ENCODE measurements at regions not wholly inside any gene's neighbourhood (a gene's known extent, or its start where the extent isn't known, plus 50 kb on each side); places are given as distances from the start of the nearest gene placed in this dataset.
"Not testable (repeated sequence)": the region's sequence is repeated elsewhere in the genome, so short reads cannot be mapped to it uniquely, and the experiment has no call there.

- H3K79me2 ChIP-seq (ENCODE audit: control insufficient read depth, insufficient read depth, low read length, poor library complexity): no peaks in the 10 kb centered on the region
- H2BK5ac ChIP-seq (ENCODE audit: low read depth, low read length, poor library complexity): no peak overlapping the region
- no peak for DNase-seq
- no peak overlapping the region for H3K4me2 ChIP-seq (ENCODE audit: low read length)
- H3K4me1 ChIP-seq (ENCODE audit: control insufficient read depth in 1 of 2, insufficient read depth in 2 of 2, low read length in 2 of 2): peaks cover 0 to 2% of the 10 kb centered on the region in 2 experiments
- no peak overlapping the region for H4K91ac ChIP-seq (ENCODE audit: low read depth, low read length)
- no peak overlapping the region for H3K14ac ChIP-seq (ENCODE audit: low read length)
- no peak overlapping the region for H2AFZ ChIP-seq (ENCODE audit: insufficient read depth, low read length, poor library complexity)
- H3K18ac ChIP-seq (ENCODE audit: low read length): no peak overlapping the region
- H3K23ac ChIP-seq (ENCODE audit: low read length): no peak overlapping the region
- H4K8ac ChIP-seq (ENCODE audit: low read depth, low read length): no peak overlapping the region
- no peak overlapping the region for H2BK12ac ChIP-seq (ENCODE audit: low read length)
- no peaks in the 10 kb centered on the region for H3K79me1 ChIP-seq (ENCODE audit: low read length)
- no peak overlapping the region for H2BK120ac ChIP-seq (ENCODE audit: insufficient read depth, low read length, poor library complexity)
- no CpG with 5 or more reads among the region's 1 CpG for WGBS (ENCODE audit: extremely low coverage, insufficient coverage, insufficient read length)
- no peak overlapping the region for H3K4ac ChIP-seq (ENCODE audit: low read depth, low read length)
- no peak overlapping the region for H3K4me3 ChIP-seq (ENCODE audit: low read depth, low read length)
- H3K9ac ChIP-seq (ENCODE audit: low read length): no peak overlapping the region
- H3K36me3 ChIP-seq (ENCODE audit: control insufficient read depth in 1 of 2, insufficient read depth in 2 of 2, low read length in 2 of 2): no peaks in the 10 kb centered on the region
- no peaks in the 10 kb centered on the region for H3K27me3 ChIP-seq (ENCODE audit: insufficient read depth, low read length)
- H2AK5ac ChIP-seq (ENCODE audit: low read length): no peak overlapping the region
- H4K12ac ChIP-seq (ENCODE audit: low read depth, low read length): no peak overlapping the region
- H3K9me3 ChIP-seq (ENCODE audit: insufficient read depth, low read depth, low read length): no peaks in the 10 kb centered on the region
- H3K27ac ChIP-seq (ENCODE audit: low read depth, low read length): no peak overlapping the region
Measured at GRCh38 chr3:43236008-43236407, 50.3 kb upstream of the SNRK start.

- no peaks in the 10 kb centered on the region for H3K36me3 ChIP-seq (ENCODE audit: control insufficient read depth in 1 of 2, insufficient read depth in 2 of 2, low read length in 2 of 2)
- H2BK12ac ChIP-seq (ENCODE audit: low read length): no peak overlapping the region
- no peak for DNase-seq
- no peak overlapping the region for H4K12ac ChIP-seq (ENCODE audit: low read depth, low read length)
- peaks cover 0 to 2% of the 10 kb centered on the region in 2 experiments for H3K4me1 ChIP-seq (ENCODE audit: control insufficient read depth in 1 of 2, insufficient read depth in 2 of 2, low read length in 2 of 2)
- no peak overlapping the region for H4K91ac ChIP-seq (ENCODE audit: low read depth, low read length)
- no peak overlapping the region for H3K4me3 ChIP-seq (ENCODE audit: low read depth, low read length)
- no peak overlapping the region for H3K18ac ChIP-seq (ENCODE audit: low read length)
- no peak overlapping the region for H3K4ac ChIP-seq (ENCODE audit: low read depth, low read length)
- no peak overlapping the region for H2BK120ac ChIP-seq (ENCODE audit: insufficient read depth, low read length, poor library complexity)
- H3K4me2 ChIP-seq (ENCODE audit: low read length): no peak overlapping the region
- WGBS (ENCODE audit: extremely low coverage, insufficient coverage, insufficient read length): no CpG with 5 or more reads among the region's 3 CpGs
- H3K27me3 ChIP-seq (ENCODE audit: insufficient read depth, low read length): no peaks in the 10 kb centered on the region
- no peak overlapping the region for H2AK5ac ChIP-seq (ENCODE audit: low read length)
- H3K9ac ChIP-seq (ENCODE audit: low read length): no peak overlapping the region
- no peaks in the 10 kb centered on the region for H3K79me2 ChIP-seq (ENCODE audit: control insufficient read depth, insufficient read depth, low read length, poor library complexity)
- H3K23ac ChIP-seq (ENCODE audit: low read length): no peak overlapping the region
- no peak overlapping the region for H3K14ac ChIP-seq (ENCODE audit: low read length)
- H3K79me1 ChIP-seq (ENCODE audit: low read length): no peaks in the 10 kb centered on the region
- H4K8ac ChIP-seq (ENCODE audit: low read depth, low read length): no peak overlapping the region
- no peak overlapping the region for H3K27ac ChIP-seq (ENCODE audit: low read depth, low read length)
- H2AFZ ChIP-seq (ENCODE audit: insufficient read depth, low read length, poor library complexity): no peak overlapping the region
- no peaks in the 10 kb centered on the region for H3K9me3 ChIP-seq (ENCODE audit: insufficient read depth, low read depth, low read length)
- H2BK5ac ChIP-seq (ENCODE audit: low read depth, low read length, poor library complexity): no peak overlapping the region
Measured at GRCh38 chr3:43233062-43233461, 53.3 kb upstream of the SNRK start.

- Histone ChIP-seq H2AFZ (ENCODE audit: insufficient read depth, low read length, poor library complexity) (no peak overlapping the region), H3K4me3 (ENCODE audit: low read depth, low read length) (no peak overlapping the region), H3K27ac (ENCODE audit: low read depth, low read length) (no peak overlapping the region), H2AK5ac (ENCODE audit: low read length) (no peak overlapping the region), H3K9ac (ENCODE audit: low read length) (no peak overlapping the region), H3K79me1 (ENCODE audit: low read length) (no peaks in the 10 kb centered on the region), H2BK120ac (ENCODE audit: insufficient read depth, low read length, poor library complexity) (no peak overlapping the region), H3K4ac (ENCODE audit: low read depth, low read length) (no peak overlapping the region), H3K9me3 (ENCODE audit: insufficient read depth, low read depth, low read length) (no peaks in the 10 kb centered on the region), H4K91ac (ENCODE audit: low read depth, low read length) (no peak overlapping the region), H2BK12ac (ENCODE audit: low read length) (no peak overlapping the region), H4K8ac (ENCODE audit: low read depth, low read length) (no peak overlapping the region), H4K12ac (ENCODE audit: low read depth, low read length) (no peak overlapping the region), H3K27me3 (ENCODE audit: insufficient read depth, low read length) (no peaks in the 10 kb centered on the region), H3K14ac (ENCODE audit: low read length) (no peak overlapping the region), H3K4me2 (ENCODE audit: low read length) (no peak overlapping the region), H3K36me3 (ENCODE audit: control insufficient read depth in 1 of 2, insufficient read depth in 2 of 2, low read length in 2 of 2) (no peaks in the 10 kb centered on the region), H2BK5ac (ENCODE audit: low read depth, low read length, poor library complexity) (no peak overlapping the region), H3K4me1 (ENCODE audit: control insufficient read depth in 1 of 2, insufficient read depth in 2 of 2, low read length in 2 of 2) (peaks cover 0 to 2% of the 10 kb centered on the region in 2 experiments), H3K79me2 (ENCODE audit: control insufficient read depth, insufficient read depth, low read length, poor library complexity) (no peaks in the 10 kb centered on the region), H3K18ac (ENCODE audit: low read length) (no peak overlapping the region), H3K23ac (ENCODE audit: low read length) (no peak overlapping the region)
- peak in 1 of 2 donors; percentile 43 for DNase-seq
- WGBS (ENCODE audit: extremely low coverage, insufficient coverage, insufficient read length): no CpG with 5 or more reads among the region's 6 CpGs
Measured at GRCh38 chr3:43231276-43232000, 54.9 kb upstream of the SNRK start.

- H3K18ac ChIP-seq (ENCODE audit: low read length); H3K14ac ChIP-seq (ENCODE audit: low read length); H3K9me3 ChIP-seq (ENCODE audit: insufficient read depth, low read depth, low read length); H3K4me1 ChIP-seq (ENCODE audit: control insufficient read depth in 1 of 2, insufficient read depth in 2 of 2, low read length in 2 of 2); H2BK5ac ChIP-seq (ENCODE audit: low read depth, low read length, poor library complexity); H3K79me1 ChIP-seq (ENCODE audit: low read length); H3K4me2 ChIP-seq (ENCODE audit: low read length); H2BK120ac ChIP-seq (ENCODE audit: insufficient read depth, low read length, poor library complexity); H3K23ac ChIP-seq (ENCODE audit: low read length); H4K8ac ChIP-seq (ENCODE audit: low read depth, low read length); H3K79me2 ChIP-seq (ENCODE audit: control insufficient read depth, insufficient read depth, low read length, poor library complexity); H3K4me3 ChIP-seq (ENCODE audit: low read depth, low read length); H2BK12ac ChIP-seq (ENCODE audit: low read length); H4K91ac ChIP-seq (ENCODE audit: low read depth, low read length); H3K27ac ChIP-seq (ENCODE audit: low read depth, low read length); H3K9ac ChIP-seq (ENCODE audit: low read length); H3K27me3 ChIP-seq (ENCODE audit: insufficient read depth, low read length); H4K12ac ChIP-seq (ENCODE audit: low read depth, low read length); H2AK5ac ChIP-seq (ENCODE audit: low read length); H2AFZ ChIP-seq (ENCODE audit: insufficient read depth, low read length, poor library complexity); DNase-seq; H3K36me3 ChIP-seq (ENCODE audit: control insufficient read depth in 1 of 2, insufficient read depth in 2 of 2, low read length in 2 of 2); H3K4ac ChIP-seq (ENCODE audit: low read depth, low read length): not testable (repeated sequence)
- WGBS (ENCODE audit: extremely low coverage, insufficient coverage, insufficient read length): no CpG with 5 or more reads among the region's 4 CpGs
Measured at GRCh38 chr3:43229865-43230264, 56.5 kb upstream of the SNRK start.
